Upper lobe of right lung (tissue), 1 donor: ENCODE measurements at regions not wholly inside any gene's neighbourhood (a gene's known extent, or its start where the extent isn't known, plus 50 kb on each side); places are given as distances from the start of the nearest gene placed in this dataset.

Experiments
- ATAC-seq: fragments of 200-7000 bp; cut with Tn5 transposase; one replicate; pipeline ENCODE4 v1.9.1; 2020; ENCODE audit warnings: mild to moderate bottlenecking, moderate library complexity
- DNase-seq: peaks from one replicate; pipeline ENCODE4 v3.0.0-alpha.2; 2020
- H3K27ac ChIP-seq: fragments of 200-600 bp; one replicate; pipeline ENCODE4 v1.8.0; 2022
- H3K27me3 ChIP-seq: fragments of 200-600 bp; one replicate; pipeline ENCODE4 v1.8.0; 2022; ENCODE audit warnings: mild to moderate bottlenecking
- H3K36me3 ChIP-seq: fragments of 200-600 bp; one replicate; pipeline ENCODE4 v1.8.0; 2022
- H3K4me1 ChIP-seq: fragments of 200-600 bp; one replicate; pipeline ENCODE4 v1.8.0; 2022
- H3K4me3 ChIP-seq: fragments of 200-600 bp; one replicate; pipeline ENCODE4 v1.8.0; 2022; ENCODE audit warnings: mild to moderate bottlenecking
- H3K9me3 ChIP-seq: fragments of 200-600 bp; one replicate; pipeline ENCODE4 v1.8.0; 2022
- intact Hi-C: fragments of 100-400 bp; cut with DNase I; formaldehyde crosslinking; loops from one replicate; pipeline ENCODE4 v1.11.0; 2022
- TF ChIP-seq, protein P1 (sequence below): fragments of 200-600 bp; IDR thresholded peaks from one replicate; pipeline ENCODE4 v1.8.0; 2022; ENCODE audit warnings: antibody characterized with exemption
- donor health status: DM: no; HTN: yes; CAD: no; lungs with severe emphysema.

DNA sequence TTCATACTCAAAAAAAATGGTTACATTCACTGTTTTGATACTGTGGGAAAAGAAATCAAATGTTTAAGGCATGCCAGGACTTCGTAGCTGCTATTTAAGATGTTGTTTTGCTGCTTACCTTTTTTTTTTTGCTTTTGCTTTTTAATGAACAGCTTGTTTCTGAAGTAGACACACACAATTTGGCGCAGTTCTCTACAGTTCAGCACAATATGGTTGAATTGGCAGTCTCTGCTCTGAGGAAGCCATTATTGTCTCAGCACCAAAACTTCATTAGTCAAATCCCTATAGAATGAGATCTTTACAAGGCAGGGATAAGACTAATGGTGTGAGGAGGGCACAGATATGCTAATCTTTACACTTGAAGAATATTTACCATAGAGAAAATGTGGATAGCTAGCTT is 197.6 kb downstream of the SLITRK5 start:
- ATAC-seq, result no peak
- TF ChIP-seq, protein P1, sequence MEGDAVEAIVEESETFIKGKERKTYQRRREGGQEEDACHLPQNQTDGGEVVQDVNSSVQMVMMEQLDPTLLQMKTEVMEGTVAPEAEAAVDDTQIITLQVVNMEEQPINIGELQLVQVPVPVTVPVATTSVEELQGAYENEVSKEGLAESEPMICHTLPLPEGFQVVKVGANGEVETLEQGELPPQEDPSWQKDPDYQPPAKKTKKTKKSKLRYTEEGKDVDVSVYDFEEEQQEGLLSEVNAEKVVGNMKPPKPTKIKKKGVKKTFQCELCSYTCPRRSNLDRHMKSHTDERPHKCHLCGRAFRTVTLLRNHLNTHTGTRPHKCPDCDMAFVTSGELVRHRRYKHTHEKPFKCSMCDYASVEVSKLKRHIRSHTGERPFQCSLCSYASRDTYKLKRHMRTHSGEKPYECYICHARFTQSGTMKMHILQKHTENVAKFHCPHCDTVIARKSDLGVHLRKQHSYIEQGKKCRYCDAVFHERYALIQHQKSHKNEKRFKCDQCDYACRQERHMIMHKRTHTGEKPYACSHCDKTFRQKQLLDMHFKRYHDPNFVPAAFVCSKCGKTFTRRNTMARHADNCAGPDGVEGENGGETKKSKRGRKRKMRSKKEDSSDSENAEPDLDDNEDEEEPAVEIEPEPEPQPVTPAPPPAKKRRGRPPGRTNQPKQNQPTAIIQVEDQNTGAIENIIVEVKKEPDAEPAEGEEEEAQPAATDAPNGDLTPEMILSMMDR, result no peak

DNA sequence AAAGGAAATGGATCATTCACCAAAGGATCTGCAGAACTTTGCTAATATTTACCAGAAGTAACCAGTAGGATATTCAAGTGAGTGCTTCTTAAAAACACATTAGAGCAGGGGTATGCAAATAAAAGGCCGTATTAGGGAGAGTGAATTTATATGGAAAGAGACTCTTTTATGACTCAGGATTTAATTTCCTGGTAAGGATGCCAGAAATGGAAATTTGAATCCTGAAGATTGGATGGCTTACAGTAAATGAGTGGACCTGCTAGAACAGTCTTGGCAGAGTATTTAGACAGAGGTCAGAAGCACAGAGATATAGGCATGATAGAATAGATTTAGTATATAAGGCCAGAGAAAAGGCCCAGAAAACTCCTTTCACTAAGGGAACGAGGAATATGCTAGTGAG is 201.6 kb downstream of the SLITRK5 start:
- TF ChIP-seq, protein P1, result no peak
- Histone ChIP-seq H3K4me3 (no peak overlapping the region), H3K9me3 (no peaks in the 10 kb centered on the region), H3K36me3 (no peaks in the 10 kb centered on the region), H3K4me1 (no peaks in the 10 kb centered on the region), H3K27ac (no peak overlapping the region), H3K27me3 (no peaks in the 10 kb centered on the region)
- ATAC-seq (no peak), DNase-seq (no peak)
- intact Hi-C loops, result no loop called here

More for the DNA sequence above, 197.6 kb downstream of the SLITRK5 start:
- no peaks in the 10 kb centered on the region for H3K9me3 ChIP-seq
- intact Hi-C loops, result no loop called here
- no peaks in the 10 kb centered on the region for H3K36me3 ChIP-seq
- H3K4me1 ChIP-seq, result no peaks in the 10 kb centered on the region
- no peak overlapping the region for H3K4me3 ChIP-seq
- H3K27me3 ChIP-seq, result no peaks in the 10 kb centered on the region
- no peak overlapping the region for H3K27ac ChIP-seq
- no peak for DNase-seq

DNA sequence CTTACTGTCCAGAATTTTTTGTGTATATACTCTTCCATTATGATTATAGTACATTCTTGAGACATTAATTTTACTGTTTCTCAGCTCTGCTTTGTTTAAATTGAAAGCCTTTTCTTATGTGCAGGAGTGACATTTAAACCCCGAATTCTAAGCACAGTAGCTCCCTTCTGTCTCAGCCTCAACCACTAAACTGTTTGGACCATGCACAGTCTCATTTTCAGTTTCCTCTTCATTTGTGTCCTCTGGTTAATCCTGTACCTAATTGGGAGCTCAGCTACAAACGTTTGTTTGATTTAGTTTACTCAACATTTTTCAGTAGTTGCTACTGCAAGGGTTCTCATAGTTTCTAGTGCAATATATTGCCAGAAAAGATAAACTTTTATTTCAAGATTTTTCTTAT is 206.3 kb downstream of the SLITRK5 start:
- no peak for DNase-seq
- Histone ChIP-seq H3K4me1 (no peaks in the 10 kb centered on the region), H3K4me3 (no peak overlapping the region), H3K27ac (no peak overlapping the region), H3K27me3 (no peaks in the 10 kb centered on the region), H3K36me3 (no peaks in the 10 kb centered on the region), H3K9me3 (no peaks in the 10 kb centered on the region)
- intact Hi-C loops, result no loop called here
- ATAC-seq, result no peak
- TF ChIP-seq, protein P1, result no peak

DNA sequence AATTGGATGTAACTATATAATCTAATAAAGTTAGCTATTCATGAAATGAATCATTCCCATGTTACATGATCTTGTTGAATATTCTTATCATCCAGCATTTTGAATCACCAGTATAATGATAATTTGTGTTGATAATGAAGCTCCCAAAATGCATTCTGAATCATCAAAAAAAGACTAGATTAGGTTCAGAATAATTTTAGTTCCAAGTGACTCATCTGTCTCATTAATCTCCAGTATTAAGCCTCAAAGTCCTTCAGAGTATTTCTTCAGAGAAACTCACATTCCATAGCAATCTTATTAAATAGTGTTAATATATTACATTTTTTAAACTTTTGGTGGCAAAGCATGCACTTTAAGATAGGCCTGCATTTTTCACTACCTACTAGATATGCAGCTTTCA is 207.5 kb downstream of the SLITRK5 start:
- H3K27ac ChIP-seq, result no peak overlapping the region
- H3K27me3 ChIP-seq, result no peaks in the 10 kb centered on the region
- H3K36me3 ChIP-seq, result no peaks in the 10 kb centered on the region
- no peak for DNase-seq
- intact Hi-C loops, result no loop called here
- ATAC-seq, result no peak
- TF ChIP-seq, protein P1, result no peak
- H3K4me1 ChIP-seq, result no peaks in the 10 kb centered on the region
- H3K9me3 ChIP-seq, result no peaks in the 10 kb centered on the region
- no peak overlapping the region for H3K4me3 ChIP-seq

DNA sequence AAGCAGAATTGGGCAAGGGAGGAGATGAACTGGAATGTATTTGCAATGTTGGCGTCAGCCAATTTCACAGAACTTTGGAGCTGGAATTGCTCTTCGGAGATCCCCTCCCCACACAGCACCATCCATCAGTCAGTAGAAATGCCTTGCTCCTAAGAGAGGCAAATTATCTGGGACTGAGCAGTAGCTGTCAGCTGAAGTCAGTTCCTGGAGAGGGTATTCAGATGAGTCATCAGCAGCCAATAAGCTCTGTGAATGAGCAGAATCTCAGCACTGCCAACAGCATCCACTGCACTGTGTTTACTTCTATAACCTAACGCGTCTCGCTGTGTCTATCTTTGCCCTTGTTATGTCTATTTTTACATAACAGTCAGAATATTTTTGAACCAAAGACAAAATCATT is 213.7 kb downstream of the SLITRK5 start:
- ATAC-seq, result no peak
- H3K36me3 ChIP-seq, result no peaks in the 10 kb centered on the region
- no peaks in the 10 kb centered on the region for H3K9me3 ChIP-seq

More for the DNA sequence above, 213.7 kb downstream of the SLITRK5 start:
- intact Hi-C loops, result no loop called here
- Histone ChIP-seq H3K4me3 (no peak overlapping the region), H3K27me3 (no peaks in the 10 kb centered on the region), H3K4me1 (no peaks in the 10 kb centered on the region), H3K27ac (no peak overlapping the region)
- no peak for DNase-seq
- TF ChIP-seq, protein P1, result no peak
